ENCODE measurements at regions not wholly inside any gene's neighbourhood (a gene's known extent, or its start where the extent isn't known, plus 50 kb on each side); places are given as distances from the start of the nearest gene placed in this dataset.

DNA sequence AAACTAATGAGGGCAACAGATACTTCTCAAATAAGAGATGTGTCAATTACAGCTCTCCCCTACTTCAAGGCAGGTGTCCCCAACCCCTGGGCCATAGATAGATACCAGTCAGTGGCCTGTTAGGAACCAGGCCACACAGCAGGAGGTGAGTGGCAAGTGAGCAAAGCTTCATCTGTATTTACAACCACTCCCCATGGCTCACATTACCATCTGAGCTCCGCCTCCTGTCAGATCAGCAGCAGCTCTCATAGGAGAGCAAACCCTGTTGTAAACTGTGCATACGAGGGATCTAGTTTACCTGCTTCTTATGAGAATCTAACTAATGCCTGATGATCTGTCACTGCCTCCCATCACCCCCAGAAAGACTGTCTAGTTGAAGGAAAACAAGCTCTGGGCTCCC, 422.1 kb downstream of the GJA1 start:
- no peaks in the 10 kb centered on the region for H3K79me2 ChIP-seq (ENCODE audit: control insufficient read depth, low read length)
- no peaks in the 10 kb centered on the region for H4K20me1 ChIP-seq (ENCODE audit: control insufficient read depth, insufficient read depth, low read depth, low read length)
- no peak overlapping the region for H3K4me3 ChIP-seq (ENCODE audit: low read length)
- no peaks in the 10 kb centered on the region for H3K4me1 ChIP-seq (ENCODE audit: control insufficient read depth, low read length)
- no peak overlapping the region for H3K27ac ChIP-seq (ENCODE audit: low read depth, low read length)
- H3K36me3 ChIP-seq (ENCODE audit: control insufficient read depth, low read length): no peaks in the 10 kb centered on the region
- TF ChIP-seq EZH2phosphoT487 (IDR thresholded peaks at IDR 0.05; ENCODE audit: borderline replicate concordance, low read length): no peak
- TF ChIP-seq, protein P1, sequence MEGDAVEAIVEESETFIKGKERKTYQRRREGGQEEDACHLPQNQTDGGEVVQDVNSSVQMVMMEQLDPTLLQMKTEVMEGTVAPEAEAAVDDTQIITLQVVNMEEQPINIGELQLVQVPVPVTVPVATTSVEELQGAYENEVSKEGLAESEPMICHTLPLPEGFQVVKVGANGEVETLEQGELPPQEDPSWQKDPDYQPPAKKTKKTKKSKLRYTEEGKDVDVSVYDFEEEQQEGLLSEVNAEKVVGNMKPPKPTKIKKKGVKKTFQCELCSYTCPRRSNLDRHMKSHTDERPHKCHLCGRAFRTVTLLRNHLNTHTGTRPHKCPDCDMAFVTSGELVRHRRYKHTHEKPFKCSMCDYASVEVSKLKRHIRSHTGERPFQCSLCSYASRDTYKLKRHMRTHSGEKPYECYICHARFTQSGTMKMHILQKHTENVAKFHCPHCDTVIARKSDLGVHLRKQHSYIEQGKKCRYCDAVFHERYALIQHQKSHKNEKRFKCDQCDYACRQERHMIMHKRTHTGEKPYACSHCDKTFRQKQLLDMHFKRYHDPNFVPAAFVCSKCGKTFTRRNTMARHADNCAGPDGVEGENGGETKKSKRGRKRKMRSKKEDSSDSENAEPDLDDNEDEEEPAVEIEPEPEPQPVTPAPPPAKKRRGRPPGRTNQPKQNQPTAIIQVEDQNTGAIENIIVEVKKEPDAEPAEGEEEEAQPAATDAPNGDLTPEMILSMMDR (IDR thresholded peaks at IDR 0.05; ENCODE audit: low read depth, low read length, poor library complexity, severe bottlenecking): no peak
- H3K27me3 ChIP-seq (ENCODE audit: control insufficient read depth, low read length): no peaks in the 10 kb centered on the region
- no peaks in the 10 kb centered on the region for H3K9me2 ChIP-seq (replicated peaks; ENCODE audit: control insufficient read depth, low read length)
- no peak overlapping the region for H3K4me2 ChIP-seq (ENCODE audit: low read length)
- H3K9me3 ChIP-seq (ENCODE audit: control insufficient read depth, insufficient read depth, low read length): no peaks in the 10 kb centered on the region
- H3F3A ChIP-seq (ENCODE audit: control insufficient read depth, insufficient read depth): no peaks in the 10 kb centered on the region

DNA sequence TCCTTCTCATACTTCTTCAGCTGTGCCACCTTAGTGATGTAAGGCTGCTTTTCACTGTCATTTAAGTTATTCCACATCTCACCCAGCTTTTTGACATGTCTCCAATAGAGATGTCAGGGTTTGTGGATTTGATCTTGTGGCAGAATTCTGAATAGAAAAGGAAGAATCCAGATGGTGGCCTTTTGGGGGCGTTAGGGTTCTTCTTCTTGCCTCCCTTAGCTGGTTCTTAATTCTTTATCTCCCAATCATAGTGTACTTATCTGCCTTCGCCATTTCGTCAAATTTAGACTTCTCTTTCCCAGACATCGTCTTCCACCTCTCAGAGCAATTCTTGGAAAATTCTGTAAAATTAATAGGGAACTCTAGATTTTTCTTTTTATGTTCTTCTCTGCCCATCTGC, 422.9 kb downstream of the GJA1 start:
- TF ChIP-seq, protein P1 (IDR thresholded peaks at IDR 0.05; ENCODE audit: low read depth, low read length, poor library complexity, severe bottlenecking): no peak
- TF ChIP-seq EZH2phosphoT487 (IDR thresholded peaks at IDR 0.05; ENCODE audit: borderline replicate concordance, low read length): no peak
- Histone ChIP-seq H3K9me2 (replicated peaks; ENCODE audit: control insufficient read depth, low read length) (no peaks in the 10 kb centered on the region), H3K4me3 (ENCODE audit: low read length) (no peak overlapping the region), H4K20me1 (ENCODE audit: control insufficient read depth, insufficient read depth, low read depth, low read length) (no peaks in the 10 kb centered on the region), H3K4me1 (ENCODE audit: control insufficient read depth, low read length) (no peaks in the 10 kb centered on the region), H3F3A (ENCODE audit: control insufficient read depth, insufficient read depth) (no peaks in the 10 kb centered on the region), H3K4me2 (ENCODE audit: low read length) (no peak overlapping the region), H3K27ac (ENCODE audit: low read depth, low read length) (no peak overlapping the region), H3K27me3 (ENCODE audit: control insufficient read depth, low read length) (no peaks in the 10 kb centered on the region), H3K79me2 (ENCODE audit: control insufficient read depth, low read length) (no peaks in the 10 kb centered on the region), H3K36me3 (ENCODE audit: control insufficient read depth, low read length) (no peaks in the 10 kb centered on the region), H3K9me3 (ENCODE audit: control insufficient read depth, insufficient read depth, low read length) (no peaks in the 10 kb centered on the region)

DNA sequence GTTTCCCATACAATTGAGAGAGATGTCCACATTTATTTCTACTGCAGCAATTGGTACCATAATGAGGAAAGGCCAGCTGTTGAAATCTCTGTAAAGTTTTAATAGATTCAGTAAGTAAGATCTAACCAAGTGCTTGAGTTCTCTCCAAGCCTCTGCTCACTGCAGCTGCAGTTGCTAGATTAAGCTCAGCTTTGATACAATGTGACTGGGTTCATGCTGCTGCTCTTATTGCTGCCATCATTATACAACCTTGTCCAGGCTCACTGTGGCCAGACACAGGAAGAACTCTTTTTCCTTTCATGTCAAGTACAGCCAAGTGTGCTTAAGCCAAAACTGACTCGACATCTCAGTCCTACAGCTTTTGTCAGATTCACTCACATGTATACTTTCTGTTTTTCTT, 423.5 kb downstream of the GJA1 start:
- H3K9me2 ChIP-seq (replicated peaks; ENCODE audit: control insufficient read depth, low read length): no peaks in the 10 kb centered on the region
- no peaks in the 10 kb centered on the region for H3K79me2 ChIP-seq (ENCODE audit: control insufficient read depth, low read length)
- H4K20me1 ChIP-seq (ENCODE audit: control insufficient read depth, insufficient read depth, low read depth, low read length): no peaks in the 10 kb centered on the region
- no peak overlapping the region for H3K4me2 ChIP-seq (ENCODE audit: low read length)
- no peak overlapping the region for H3K4me3 ChIP-seq (ENCODE audit: low read length)
- no peaks in the 10 kb centered on the region for H3K9me3 ChIP-seq (ENCODE audit: control insufficient read depth, insufficient read depth, low read length)
- H3K36me3 ChIP-seq (ENCODE audit: control insufficient read depth, low read length): no peaks in the 10 kb centered on the region
- H3K27me3 ChIP-seq (ENCODE audit: control insufficient read depth, low read length): no peaks in the 10 kb centered on the region
- H3K4me1 ChIP-seq (ENCODE audit: control insufficient read depth, low read length): no peaks in the 10 kb centered on the region
- no peak overlapping the region for H3K27ac ChIP-seq (ENCODE audit: low read depth, low read length)
- H3F3A ChIP-seq (ENCODE audit: control insufficient read depth, insufficient read depth): no peaks in the 10 kb centered on the region
- no peak for TF ChIP-seq EZH2phosphoT487 (IDR thresholded peaks at IDR 0.05; ENCODE audit: borderline replicate concordance, low read length)
- TF ChIP-seq, protein P1 (IDR thresholded peaks at IDR 0.05; ENCODE audit: low read depth, low read length, poor library complexity, severe bottlenecking): no peak

DNA sequence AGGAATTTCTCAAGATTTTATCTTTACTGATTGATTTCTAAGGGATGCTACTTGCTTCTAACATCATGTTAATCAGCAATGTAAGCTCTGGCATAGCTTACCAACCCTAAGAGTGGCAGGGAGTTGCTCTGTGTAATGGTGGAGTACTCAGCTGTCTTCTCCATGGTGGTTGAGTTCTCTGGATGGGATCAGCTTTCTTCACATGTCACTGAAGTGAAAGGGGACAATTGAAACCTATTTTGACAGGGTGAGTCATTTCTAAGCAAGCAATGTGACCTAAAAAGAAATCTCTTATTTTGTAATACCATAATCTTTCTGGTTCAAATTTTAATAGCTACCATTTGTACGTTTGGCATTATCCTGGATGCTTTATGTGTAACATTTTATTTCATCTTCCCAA, 430.4 kb downstream of the GJA1 start:
- TF ChIP-seq, protein P1 (IDR thresholded peaks at IDR 0.05; ENCODE audit: low read depth, low read length, poor library complexity, severe bottlenecking): no peak
- TF ChIP-seq EZH2phosphoT487 (IDR thresholded peaks at IDR 0.05; ENCODE audit: borderline replicate concordance, low read length): no peak

More for the DNA sequence above, 430.4 kb downstream of the GJA1 start:
- H3K4me1 ChIP-seq (ENCODE audit: control insufficient read depth, low read length): no peaks in the 10 kb centered on the region
- no peaks in the 10 kb centered on the region for H3K79me2 ChIP-seq (ENCODE audit: control insufficient read depth, low read length)
- no peaks in the 10 kb centered on the region for H3K27me3 ChIP-seq (ENCODE audit: control insufficient read depth, low read length)
- H3K9me3 ChIP-seq (ENCODE audit: control insufficient read depth, insufficient read depth, low read length): no peaks in the 10 kb centered on the region
- H3K4me2 ChIP-seq (ENCODE audit: low read length): no peak overlapping the region
- no peak overlapping the region for H3K27ac ChIP-seq (ENCODE audit: low read depth, low read length)
- H3F3A ChIP-seq (ENCODE audit: control insufficient read depth, insufficient read depth): no peaks in the 10 kb centered on the region
- no peaks in the 10 kb centered on the region for H3K36me3 ChIP-seq (ENCODE audit: control insufficient read depth, low read length)
- no peaks in the 10 kb centered on the region for H3K9me2 ChIP-seq (replicated peaks; ENCODE audit: control insufficient read depth, low read length)
- no peak overlapping the region for H3K4me3 ChIP-seq (ENCODE audit: low read length)
- H4K20me1 ChIP-seq (ENCODE audit: control insufficient read depth, insufficient read depth, low read depth, low read length): no peaks in the 10 kb centered on the region

Measured in DOHH2 (cell line).